NCI-H2107 treated with DMSO at 0.1 percent for 48 hours (cell line): ENCODE measurements at regions not wholly inside any gene's neighbourhood (a gene's known extent, or its start where the extent isn't known, plus 50 kb on each side); places are given as distances from the start of the nearest gene placed in this dataset.

Source experiments
- DNase-seq: peaks from one replicate; lab custom pipeline; 2025; ENCODE audit not compliant: unreplicated experiment; lab: John Stamatoyannopoulos, UW

DNA sequence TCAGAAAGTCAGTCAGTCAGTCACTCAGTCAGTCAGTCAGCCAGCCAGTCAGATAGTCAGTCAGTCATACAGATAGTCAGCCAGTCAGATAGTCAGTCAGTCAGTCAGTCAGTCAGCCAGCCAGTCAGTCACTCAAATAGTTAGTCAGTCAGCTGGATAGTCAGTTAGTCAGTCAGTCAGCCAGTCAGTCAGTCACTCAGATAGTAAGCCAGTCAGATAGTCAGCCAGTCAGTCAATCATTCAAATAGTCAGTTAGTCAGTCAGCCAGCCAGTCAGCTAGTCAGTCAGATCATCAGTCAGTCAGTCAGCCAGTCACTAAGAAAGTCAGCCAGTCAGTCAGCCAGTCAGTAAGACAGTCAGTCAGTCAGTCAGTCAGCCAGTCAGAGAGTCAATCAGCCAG, 477.1 kb downstream of the AGTPBP1 start:
- no peak for DNase-seq

DNA sequence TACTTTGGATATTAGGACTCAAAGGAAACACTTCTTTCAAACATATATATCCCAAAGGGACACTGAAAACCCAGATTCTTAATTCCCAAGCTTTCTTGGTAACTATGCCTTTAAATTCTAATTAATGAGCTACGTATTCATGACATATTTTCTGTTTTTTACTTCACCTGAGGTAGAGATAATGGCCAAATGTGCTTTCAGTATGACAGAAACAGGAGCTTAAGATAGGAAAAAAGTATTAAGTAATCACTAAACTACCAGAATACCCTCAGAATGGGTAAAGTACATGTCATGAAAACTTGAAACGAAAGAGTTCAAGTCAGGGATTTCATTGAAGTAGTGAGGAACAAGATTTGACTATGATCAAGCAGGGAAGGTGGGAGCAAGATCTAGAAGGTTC, 478.5 kb downstream of the AGTPBP1 start:
- no peak for DNase-seq

DNA sequence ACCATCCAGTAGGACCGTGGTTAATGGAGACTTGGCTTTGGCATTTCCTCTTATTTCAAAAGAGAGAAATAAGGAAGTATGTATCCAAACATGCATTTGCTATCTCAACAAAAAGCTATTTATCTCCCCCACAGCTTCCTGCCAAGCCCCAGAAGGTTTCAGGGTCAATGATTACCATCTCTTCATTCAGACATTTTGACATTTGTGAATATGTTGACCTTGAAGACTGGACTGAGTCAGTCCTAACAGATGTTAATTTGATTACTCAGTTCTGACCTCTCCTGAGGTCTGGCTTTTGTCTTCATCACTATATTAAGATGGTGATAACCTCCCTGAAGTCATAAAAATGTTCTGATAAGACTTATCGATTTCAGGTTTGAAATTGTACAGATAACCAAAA, 479.4 kb downstream of the AGTPBP1 start:
- DNase-seq: no peak

DNA sequence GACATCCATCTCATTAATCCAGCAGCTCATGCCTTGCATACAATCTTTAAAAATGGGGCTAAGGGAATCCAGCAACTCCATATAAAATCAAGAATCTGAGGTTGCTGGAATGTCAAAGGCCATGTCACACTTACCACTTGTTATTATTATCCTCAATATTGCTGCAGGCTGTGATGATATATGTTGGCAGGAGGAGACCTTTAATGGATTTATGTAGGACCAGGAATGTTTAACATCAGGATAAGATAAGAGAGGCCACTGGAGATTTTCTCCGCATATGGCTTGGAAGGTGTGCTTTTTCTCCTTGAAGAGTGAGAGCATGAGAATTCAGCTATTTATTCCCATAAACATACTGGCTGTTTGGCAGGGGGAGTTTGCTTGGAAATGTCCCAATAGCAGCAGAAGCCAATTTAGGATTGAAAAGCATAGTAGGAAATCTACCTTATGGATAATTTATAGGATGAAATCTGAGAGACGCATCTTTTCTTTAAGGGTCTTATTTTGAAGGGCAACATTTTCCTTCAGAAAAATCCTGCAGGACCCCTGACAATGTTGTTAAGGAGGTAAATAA, 481.4 kb downstream of the AGTPBP1 start:
- no peak for DNase-seq

DNA sequence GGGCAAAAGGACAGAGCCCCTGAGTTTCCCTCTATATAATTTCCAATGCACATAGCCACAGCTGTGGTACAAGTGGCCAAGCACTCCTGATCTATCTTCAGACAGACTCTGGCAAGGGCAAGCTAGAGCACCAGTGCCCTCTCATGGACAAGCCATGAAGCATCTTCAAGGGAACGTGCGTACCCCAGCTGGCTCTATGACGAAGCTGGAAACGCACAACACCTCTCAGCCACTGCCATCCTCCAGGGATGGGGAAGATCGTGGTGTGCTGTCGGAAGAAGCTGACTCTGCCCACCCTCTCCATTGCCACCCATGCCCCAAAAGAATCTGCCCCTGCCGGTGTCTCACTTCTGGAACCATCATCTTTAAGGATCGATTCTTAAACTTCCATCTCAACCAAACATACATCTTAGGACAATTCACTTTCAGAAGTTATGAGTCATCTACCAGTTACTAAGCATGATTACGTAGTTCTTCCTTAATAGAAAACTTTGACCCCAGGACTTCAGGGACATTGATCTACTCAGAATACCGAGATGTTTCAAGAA, 482.9 kb downstream of the AGTPBP1 start:
- peak; percentile 3 for DNase-seq

DNA sequence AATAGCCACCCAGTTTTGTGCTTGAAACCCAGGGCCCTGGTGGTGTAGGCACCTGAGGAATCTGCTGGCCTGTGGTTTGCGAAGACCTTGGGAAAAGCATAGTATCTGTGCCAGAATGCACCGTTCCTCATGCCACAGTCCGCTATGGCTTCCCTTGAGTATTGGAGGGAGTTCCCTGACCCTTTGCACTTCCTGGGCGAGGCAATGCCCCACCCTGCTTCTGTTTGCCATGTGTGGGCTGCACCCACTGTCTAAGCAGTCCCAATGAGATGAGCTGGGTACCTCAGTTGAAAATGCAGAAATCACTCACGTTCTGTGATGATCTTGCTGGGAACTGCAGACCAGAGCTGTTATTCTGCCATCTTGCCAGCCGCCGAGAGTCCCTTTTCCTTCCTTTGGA, 483.5 kb downstream of the AGTPBP1 start:
- no peak for DNase-seq

DNA sequence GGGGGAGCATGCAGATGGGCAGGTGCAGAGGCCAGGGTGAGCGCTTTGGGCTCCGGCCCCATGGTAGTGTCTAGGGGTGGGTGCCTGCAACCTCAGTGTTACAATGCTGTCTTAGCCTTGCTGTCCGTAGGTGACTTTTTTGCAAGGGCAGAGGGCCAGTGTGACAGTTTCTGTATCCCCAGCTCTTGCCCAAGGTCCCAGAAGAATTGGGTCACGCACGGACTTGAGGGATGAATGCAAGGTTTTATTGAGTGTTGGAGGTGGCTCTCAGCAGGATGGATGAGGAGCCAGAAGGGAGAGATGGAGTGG, 492.5 kb downstream of the AGTPBP1 start:
- DNase-seq: no peak

DNA sequence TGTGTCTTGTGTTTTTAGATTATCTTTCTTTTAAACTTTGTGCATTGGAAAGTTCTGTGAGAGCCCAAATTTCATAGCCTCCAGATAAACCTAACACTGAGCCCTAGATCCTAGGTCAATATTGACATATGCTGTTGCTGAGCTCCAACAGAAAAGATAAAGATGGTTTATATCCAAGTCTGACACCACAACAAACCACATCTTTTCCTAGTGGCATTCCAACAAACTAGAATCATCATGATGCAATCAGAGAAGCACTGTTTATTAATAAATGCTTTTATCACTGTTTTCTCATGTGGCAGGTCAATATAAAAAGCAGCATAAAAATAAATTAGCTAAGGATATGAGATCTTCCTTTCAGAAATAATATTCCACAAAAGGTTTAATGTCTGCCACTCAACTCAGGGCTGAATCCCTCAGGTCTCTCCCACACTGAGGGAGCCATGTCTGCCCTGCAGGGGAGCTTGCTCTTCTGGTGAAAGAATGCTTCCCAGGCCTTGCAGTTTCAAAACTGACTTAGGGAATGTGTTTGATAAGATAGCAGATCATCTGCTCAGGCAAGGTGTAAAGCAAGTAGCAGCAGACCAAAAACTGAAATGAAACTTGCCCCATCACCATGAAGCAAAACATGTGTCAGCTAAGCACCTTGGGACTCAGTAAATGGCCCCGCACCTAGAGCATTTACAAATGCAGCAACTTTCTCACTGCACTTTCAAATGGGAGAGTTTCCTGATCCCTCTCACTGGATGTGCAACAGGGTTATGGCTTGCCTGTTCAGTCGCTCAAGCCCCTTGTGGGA, 493.0 kb downstream of the AGTPBP1 start:
- no peak for DNase-seq

DNA sequence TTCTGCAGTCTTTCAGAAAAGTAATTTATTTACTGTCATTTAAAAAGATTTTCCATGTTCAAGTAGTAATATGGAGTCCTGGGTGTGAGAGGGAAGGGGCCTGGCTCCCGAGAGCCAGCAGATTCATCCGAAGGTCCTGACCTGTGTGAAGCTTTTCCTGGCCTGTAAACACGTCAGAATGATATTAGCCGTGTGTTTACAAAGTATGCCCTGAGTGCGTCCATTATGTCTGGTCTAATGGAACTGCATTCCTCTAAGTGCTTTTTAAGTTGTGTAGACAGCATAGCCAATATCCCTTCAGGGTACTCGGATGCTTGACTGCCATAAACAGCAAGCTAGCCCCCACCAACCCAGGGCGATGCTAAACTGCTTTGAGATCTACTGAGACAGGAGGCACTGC, 495.2 kb downstream of the AGTPBP1 start:
- DNase-seq: no peak

DNA sequence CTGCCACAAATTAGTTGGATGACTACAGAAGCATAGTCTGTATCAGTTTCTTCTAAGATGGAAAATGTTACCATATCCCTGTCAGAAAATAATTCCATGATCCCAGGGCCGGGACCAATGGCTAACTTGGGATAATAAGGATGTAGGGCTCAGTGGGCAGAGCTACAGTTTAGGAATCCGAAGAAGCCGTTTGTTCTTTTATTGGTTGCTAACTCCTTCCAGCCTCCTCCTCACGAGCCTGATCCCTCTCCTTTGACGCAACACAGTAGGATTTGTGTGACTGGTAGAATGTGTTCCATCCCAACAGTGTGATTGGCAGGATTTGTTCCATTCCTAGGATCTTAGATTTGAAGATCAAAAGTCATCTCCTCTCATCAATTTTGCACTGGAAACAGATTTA, 496.9 kb downstream of the AGTPBP1 start:
- DNase-seq: no peak

DNA sequence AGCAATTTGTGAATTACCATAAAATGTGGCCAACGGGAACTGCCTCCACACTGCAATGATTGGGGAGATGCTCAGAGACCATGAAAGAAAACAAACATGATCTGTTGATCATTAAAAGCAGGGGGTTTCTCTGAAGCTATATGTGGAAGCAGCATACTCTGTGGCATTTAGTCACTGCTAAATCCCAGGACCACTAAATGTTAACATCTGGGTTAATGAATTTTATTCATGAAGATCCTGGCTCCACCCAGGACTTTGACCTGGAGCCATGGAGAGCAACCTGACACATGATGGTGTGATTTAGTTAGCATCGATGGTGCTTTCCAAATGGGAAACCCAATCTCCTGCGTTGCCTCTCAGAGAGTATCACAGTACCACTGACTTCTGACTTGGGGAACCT, 497.8 kb downstream of the AGTPBP1 start:
- DNase-seq: no peak

DNA sequence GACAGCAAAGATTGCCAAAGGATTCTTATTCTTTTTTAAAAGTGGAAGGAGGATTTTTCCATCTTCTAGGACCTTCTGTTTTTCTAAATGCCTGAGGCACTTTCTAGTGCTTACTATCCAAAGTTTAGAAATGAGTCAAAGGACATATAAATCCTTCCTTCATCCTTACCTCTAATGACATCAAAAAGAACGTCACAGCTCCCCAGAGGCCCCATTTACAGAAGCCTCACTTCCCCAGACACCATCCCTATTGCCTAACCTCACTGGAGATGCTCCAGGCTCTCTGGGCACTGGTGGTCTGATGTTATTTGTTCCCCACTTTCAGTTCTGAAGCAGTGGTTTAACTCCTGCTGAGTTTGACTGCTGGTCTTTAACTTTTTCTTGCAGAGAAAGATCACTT, 504.3 kb downstream of the AGTPBP1 start:
- no peak for DNase-seq

DNA sequence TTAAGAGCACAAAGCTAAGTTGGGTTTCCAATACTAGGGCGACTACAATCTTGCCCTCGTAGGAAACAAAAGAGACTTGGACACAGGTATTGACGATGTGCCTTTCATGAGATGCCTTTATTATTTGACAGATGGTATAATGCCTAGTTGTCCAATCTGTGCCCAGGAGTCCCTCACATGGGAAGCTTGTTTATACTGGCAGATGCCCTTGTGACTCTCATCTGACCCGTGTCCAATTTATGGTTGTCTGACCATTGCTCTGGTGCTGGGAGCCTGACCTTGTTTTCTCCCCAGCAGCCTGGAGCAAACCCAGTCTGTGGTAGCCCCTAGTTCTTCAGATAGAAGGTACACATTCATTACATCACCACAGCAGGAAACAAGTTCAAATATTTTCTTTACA, 511.7 kb downstream of the AGTPBP1 start:
- DNase-seq: no peak

DNA sequence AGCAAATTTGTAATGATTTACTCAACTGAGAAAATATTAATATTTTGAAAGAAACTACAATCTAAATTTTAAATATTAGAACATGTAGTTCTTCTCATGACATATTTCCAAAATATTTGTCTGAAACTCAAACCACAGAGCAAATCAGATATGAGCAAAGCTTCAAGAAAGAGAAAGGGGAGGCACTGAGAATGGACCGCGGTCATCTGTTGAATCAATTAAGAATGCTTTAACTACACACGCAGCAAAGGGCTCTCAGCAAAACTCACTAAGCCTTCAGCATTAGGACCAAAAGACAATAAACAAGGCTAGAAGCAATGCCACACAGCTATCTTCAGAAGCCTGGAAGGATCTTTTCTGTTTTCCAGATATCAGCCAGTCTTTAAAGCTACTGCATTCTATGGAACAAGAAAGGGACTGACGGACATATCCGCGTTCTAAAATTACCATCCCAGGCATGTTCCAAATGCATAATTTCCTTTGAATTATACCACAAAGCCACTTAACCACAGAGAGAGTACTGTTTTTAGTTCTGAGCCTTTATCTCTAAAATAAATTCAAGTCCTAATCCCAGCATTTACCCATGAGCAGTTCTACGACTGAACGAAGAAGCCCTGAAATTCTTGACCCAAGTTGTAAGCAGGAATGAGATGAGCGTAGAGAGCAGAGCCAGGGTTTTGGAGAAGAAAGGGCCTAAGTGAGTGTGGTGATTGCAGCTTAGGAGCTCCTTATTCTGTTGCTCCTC, 513.5 kb downstream of the AGTPBP1 start:
- no peak for DNase-seq

DNA sequence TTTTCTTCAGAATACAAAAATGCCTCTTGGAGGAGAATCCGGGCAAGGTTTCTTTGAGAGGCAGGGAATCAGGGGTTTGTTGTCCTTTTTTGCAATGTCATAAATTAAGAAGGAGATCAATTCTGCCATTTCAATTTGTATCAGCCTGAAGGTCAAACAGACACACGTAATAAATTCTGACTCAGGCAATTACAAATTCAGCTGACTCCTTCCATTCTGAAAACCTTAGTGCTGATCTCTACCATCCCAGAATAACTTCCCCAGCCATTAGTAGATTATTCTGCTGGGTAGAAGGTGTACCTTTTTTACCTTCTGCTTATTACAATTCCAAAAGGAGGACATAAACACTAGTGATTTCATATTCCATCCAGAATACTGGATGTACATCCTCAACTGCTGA, 516.6 kb downstream of the AGTPBP1 start:
- no peak for DNase-seq

DNA sequence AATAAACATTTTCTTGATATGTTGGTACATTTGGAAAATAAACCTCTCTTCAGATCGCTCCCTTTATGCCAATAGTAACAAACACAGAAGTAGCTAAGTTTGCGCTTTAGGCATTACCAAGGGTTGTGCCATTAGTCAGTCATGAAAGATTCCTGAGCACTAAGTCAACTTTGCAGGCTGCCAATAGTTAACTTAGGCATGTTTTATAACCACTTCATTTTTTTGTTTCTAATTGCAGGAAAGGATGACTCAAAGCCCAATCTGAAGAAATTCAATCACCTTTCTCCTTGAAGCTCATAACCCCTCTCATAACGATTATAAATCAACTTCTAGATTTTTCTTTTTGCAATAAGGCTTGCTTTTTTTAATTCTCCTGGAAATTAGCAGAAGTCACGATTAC, 517.0 kb downstream of the AGTPBP1 start:
- DNase-seq: no peak

DNA sequence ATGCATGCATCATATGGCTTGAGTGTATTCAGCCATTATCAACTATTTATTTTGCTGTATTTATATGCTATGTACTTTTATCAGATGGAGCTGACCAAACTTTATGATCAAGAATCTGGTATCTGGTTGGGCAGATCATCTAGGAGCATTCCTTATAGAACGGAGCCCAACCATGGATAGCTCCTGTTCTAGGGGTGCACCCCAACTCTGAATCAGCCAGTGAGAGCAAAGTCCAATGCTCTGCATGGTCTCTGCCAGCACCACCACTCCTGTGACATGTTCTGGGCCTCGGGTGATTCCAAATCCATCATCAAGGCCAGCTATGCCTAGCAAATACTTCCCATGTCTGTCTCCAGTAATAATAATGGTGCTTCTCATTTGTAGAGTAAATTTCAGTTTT, 517.5 kb downstream of the AGTPBP1 start:
- no peak for DNase-seq

DNA sequence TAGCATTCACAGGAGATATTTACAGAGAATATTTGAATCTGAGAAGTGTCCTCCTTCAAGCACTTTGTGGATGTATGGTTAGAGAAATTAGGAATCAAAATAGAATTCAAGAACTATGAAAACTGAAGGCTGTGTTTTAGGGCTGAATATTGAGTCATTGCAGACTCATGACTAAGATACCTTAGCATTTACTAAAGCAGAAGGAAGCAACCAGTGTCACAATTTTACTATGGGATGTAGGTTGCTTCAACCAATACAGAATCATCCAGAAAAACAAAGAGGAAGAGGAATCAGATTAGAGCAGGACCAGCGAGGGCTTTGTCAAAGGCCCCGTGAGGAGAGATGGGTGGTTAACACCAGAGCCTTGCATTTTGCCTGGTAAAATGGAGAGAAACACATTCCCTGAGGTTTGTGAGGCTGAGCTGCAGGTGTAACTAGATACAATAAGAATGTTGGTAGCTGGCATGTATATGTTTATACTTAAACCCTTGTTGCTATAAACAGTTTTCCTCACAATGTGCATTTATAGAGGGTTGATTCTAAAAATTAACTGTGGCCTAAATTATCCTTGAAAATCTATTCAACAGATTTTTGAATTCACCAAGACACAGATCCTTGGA, 518.1 kb downstream of the AGTPBP1 start:
- DNase-seq: no peak

DNA sequence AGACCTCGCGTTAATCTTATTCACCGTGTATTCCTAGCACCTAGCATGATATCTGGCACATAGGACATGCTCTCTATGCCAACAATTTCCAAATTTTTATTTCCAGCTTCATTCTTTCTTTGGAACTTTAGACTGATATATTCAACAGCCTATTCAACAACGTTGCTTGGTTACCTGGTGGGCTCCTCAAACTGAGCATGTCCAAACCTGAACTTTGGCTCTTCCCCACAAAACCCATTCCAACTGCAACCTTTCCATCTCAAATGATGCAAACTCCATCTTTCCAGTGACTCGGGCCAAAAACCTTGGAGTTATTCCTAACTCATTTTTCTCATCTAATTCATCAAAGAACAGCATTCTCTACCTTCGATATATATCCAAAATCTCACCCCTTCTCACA, 525.2 kb downstream of the AGTPBP1 start:
- DNase-seq: no peak

DNA sequence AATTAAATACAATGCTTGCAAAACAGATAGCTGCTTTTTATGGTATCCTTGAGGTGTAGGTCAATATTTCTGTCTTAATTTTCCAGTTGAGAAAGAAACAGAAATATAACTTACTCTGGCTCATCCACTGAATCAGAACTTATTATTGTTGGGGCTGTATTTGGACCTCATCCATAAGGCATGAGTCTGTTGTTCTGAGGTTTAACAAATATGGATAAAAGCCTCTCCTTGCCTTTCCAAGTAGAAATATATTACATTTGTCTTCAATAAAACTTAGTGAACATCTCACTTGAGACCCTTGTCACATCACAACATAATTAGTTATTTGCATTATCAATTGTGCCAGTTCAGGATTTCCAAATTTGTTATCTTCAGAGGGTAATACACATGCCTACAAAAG, 525.8 kb downstream of the AGTPBP1 start:
- no peak for DNase-seq

DNA sequence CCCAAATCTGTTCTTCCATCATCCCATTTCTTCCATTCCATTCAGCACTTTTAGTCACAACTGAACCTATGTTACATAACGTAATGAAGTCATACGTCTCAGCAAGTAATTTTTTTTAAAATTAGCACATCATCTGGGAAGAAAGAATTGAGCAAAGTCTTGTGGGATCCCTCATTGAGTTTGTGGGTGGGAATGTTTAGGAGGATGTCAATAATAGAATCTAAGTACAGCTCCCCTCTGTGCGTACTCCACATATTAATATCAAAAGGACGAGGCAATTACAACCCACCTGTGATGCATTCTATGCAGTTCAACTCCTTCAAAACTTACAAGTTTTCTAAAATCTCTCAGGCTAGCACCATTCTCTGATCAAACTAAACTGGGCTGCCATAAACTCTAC, 526.3 kb downstream of the AGTPBP1 start:
- DNase-seq: no peak
